A673 (cell line): ENCODE measurements at regions not wholly inside any gene's neighbourhood (a gene's known extent, or its start where the extent isn't known, plus 50 kb on each side); places are given as distances from the start of the nearest gene placed in this dataset.

Experiments
- CTCF ChIP-seq: fragments of 300-800, 200-600 bp; sonication (generic); conservative IDR thresholded peaks from 2 replicates; pipeline ENCODE4 v1.5.1; 2017; ENCODE audit warnings: low read depth, mild to moderate bottlenecking, antibody characterized with exemption, low read length, moderate library complexity, mixed read lengths
- EZH2 ChIP-seq: fragments of 200-600 bp; sonication (generic); IDR thresholded peaks from 2 replicates; pipeline ENCODE4 v1.6.1; 2017; ENCODE audit warnings: borderline replicate concordance, low read depth, mild to moderate bottlenecking, mixed read lengths, antibody characterized with exemption, low read length; ENCODE audit not compliant: poor library complexity, severe bottlenecking

- TF ChIP-seq CTCF (no peak), EZH2 (no peak)
Measured at GRCh38 chr1:69373520-69373919, 194.2 kb upstream of the LRRC7 start.
